K562 (cell line): ENCODE measurements at regions not wholly inside any gene's neighbourhood (a gene's known extent, or its start where the extent isn't known, plus 50 kb on each side); places are given as distances from the start of the nearest gene placed in this dataset.

Source experiments
- ATAC-seq: fragments of 200-7000 bp; cut with Tn5 transposase; 3 replicates; pipeline ENCODE4 v1.9.1; 2020; ENCODE audit warnings: moderate library complexity
- BruUV-seq: library from RNA; stranded (reverse); fragments of 400-500 nt; replicated peaks from 2 replicates; lab custom pipeline; 2021; lab: Mats Ljungman, UMichigan
- CTCF ChIA-PET: fragments of 300-600 bp; formaldehyde crosslinking; extraction: SDS; loops from one replicate; lab custom pipeline; 2021; ENCODE audit warnings: low intra/inter-chr PET ratio; lab: Yijun Ruan, JAX
- POLR2A ChIA-PET: fragments of 300-600, 350-650 bp; sonication (Branson Sonifier 250); formaldehyde crosslinking; extraction: SDS; loops from one replicate; lab custom pipeline; 2021; ENCODE audit warnings: antibody characterized with exemption, inconsistent platforms; lab: Yijun Ruan, JAX
- DNase-seq, 4 experiments: peaks; one replicate each; pipeline versions ENCODE4 v3.0.0 to v3.0.0-alpha.2; 2011 to 2018; ENCODE audit warnings: low spot score in 3 of 4, mixed read lengths in 3 of 4; ENCODE audit errors: extremely low read depth in 1 of 4
- FAIRE-seq: peaks from 2 replicates; lab custom pipeline; 2011; peaks lifted over from hg19 to GRCh38; lab: Jason Lieb, UNC
- H2AFZ ChIP-seq: 2 replicates; pipeline ENCODE4 v1.6.0; 2011; ENCODE audit warnings: low read depth, low read length, control low read depth, inconsistent platforms
- H3K27ac ChIP-seq: fragments of 200-600 bp; 3 replicates; pipeline ENCODE4 v1.8.0; 2011; ENCODE audit warnings: low read depth, mild to moderate bottlenecking, control low read depth, inconsistent platforms, low read length, moderate library complexity, mixed read lengths; ENCODE audit errors: extremely low read depth
- H3K27me3 ChIP-seq, 2 experiments: fragments of 300-600 bp in 1 of 2; 2 replicates in 1 of 2; 3 replicates in 1 of 2; pipeline versions ENCODE4 v1.6.0 to v1.8.0; 2011; ENCODE audit warnings: inconsistent platforms in 2 of 2, low read length in 2 of 2, mild to moderate bottlenecking in 1 of 2, mixed read lengths in 1 of 2, moderate library complexity in 1 of 2; ENCODE audit not compliant: control insufficient read depth in 2 of 2, insufficient read depth in 2 of 2
- H3K36me3 ChIP-seq: fragments of 300-600 bp; 3 replicates; pipeline ENCODE4 v1.8.0; 2011; ENCODE audit warnings: mild to moderate bottlenecking, low read length, inconsistent platforms; ENCODE audit not compliant: control insufficient read depth, insufficient read depth
- H3K4me1 ChIP-seq, 2 experiments: fragments of 200-600 bp in 1 of 2; replicated peaks in 1 of 2; 2 replicates in 1 of 2; 3 replicates in 1 of 2; pipeline versions ENCODE4 v1.5.1 to v1.8.0; 2011; ENCODE audit warnings: inconsistent platforms in 2 of 2, low read length in 2 of 2, mild to moderate bottlenecking in 1 of 2, mixed read lengths in 1 of 2, moderate library complexity in 1 of 2; ENCODE audit not compliant: control insufficient read depth in 2 of 2, insufficient read depth in 2 of 2
- H3K4me2 ChIP-seq: 2 replicates; pipeline ENCODE4 v1.6.1; 2011; ENCODE audit warnings: low read length, control low read depth, inconsistent platforms, mixed read lengths; ENCODE audit not compliant: insufficient read depth
- H3K4me3 ChIP-seq: fragments of 200-600 bp; sonication (generic), shearing (Covaris generic); 2 replicates; pipeline ENCODE4 v1.5.1; 2016; ENCODE audit warnings: control low read depth, inconsistent platforms
- H3K79me2 ChIP-seq: fragments of 200-600 bp; 3 replicates; pipeline ENCODE4 v1.8.0; 2011; ENCODE audit warnings: low read length, inconsistent platforms; ENCODE audit not compliant: control insufficient read depth, insufficient read depth
- H3K9ac ChIP-seq, 2 experiments: 2 replicates each; pipeline versions ENCODE4 v1.6.0 to v1.6.1; 2011; ENCODE audit warnings: low read depth in 2 of 2, low read length in 2 of 2, control low read depth in 1 of 2, inconsistent platforms in 1 of 2, mild to moderate bottlenecking in 1 of 2, mixed read lengths in 1 of 2; ENCODE audit not compliant: insufficient read depth in 1 of 2
- H3K9me1 ChIP-seq: one replicate; pipeline ENCODE4 v1.6.0; 2011; ENCODE audit warnings: inconsistent platforms, mild to moderate bottlenecking, low read length, moderate library complexity; ENCODE audit not compliant: control insufficient read depth, insufficient read depth
- H3K9me3 ChIP-seq: replicated peaks from 2 replicates; pipeline ENCODE4 v1.5.1; 2011; ENCODE audit warnings: low read depth, low read length, inconsistent platforms; ENCODE audit not compliant: control insufficient read depth, insufficient read depth
- H4K20me1 ChIP-seq: replicated peaks from 2 replicates; pipeline ENCODE4 v1.6.1; 2011; ENCODE audit warnings: low read length, inconsistent platforms, mixed read lengths; ENCODE audit not compliant: control insufficient read depth, insufficient read depth
- BDP1 ChIP-seq: IDR thresholded peaks from 3 replicates; pipeline ENCODE4 v1.6.1; 2011; ENCODE audit not compliant: insufficient read length, insufficient read depth
- CHD4 ChIP-seq: fragments of 200-600 bp; sonication (generic); IDR thresholded peaks from 3 replicates; pipeline ENCODE4 v1.6.1; 2012; ENCODE audit warnings: low read depth, mild to moderate bottlenecking, mixed read lengths, low read length, inconsistent platforms; ENCODE audit not compliant: insufficient read depth, insufficient replicate concordance, poor library complexity, severe bottlenecking
- EZH2 ChIP-seq: IDR thresholded peaks from 2 replicates; pipeline ENCODE4 v1.6.1; 2012; ENCODE audit warnings: low read depth, mild to moderate bottlenecking, inconsistent platforms, low read length, borderline replicate concordance
- MTA2 ChIP-seq: fragments of 450-650 bp; IDR thresholded peaks from 2 replicates; pipeline ENCODE4 v1.6.1; 2016; ENCODE audit warnings: low read depth
- PCBP2 ChIP-seq: fragments of 200-400 bp; formaldehyde crosslinking; IDR thresholded peaks from 2 replicates; pipeline ENCODE4 v1.6.1; 2018; ENCODE audit warnings: low read length, low read depth, mild to moderate bottlenecking, moderate library complexity; ENCODE audit not compliant: poor library complexity, severe bottlenecking
- SAP30 ChIP-seq: fragments of 200-600 bp; sonication (generic); IDR thresholded peaks from 2 replicates; pipeline ENCODE4 v1.6.1; 2012; ENCODE audit warnings: borderline replicate concordance, low read depth, mild to moderate bottlenecking, moderate library complexity, low read length, control low read depth, inconsistent platforms; ENCODE audit not compliant: insufficient read depth, poor library complexity, severe bottlenecking
- SNAPC5 ChIP-seq: fragments of 250-450 bp; sonication (Bioruptor Pico); IDR thresholded peaks from 2 replicates; pipeline ENCODE4 v1.8.0; 2021; ENCODE audit warnings: moderate library complexity, mild to moderate bottlenecking, inconsistent platforms
- ZNF133 ChIP-seq: fragments of 250-450 bp; sonication (Bioruptor Pico); IDR thresholded peaks from 2 replicates; pipeline ENCODE4 v1.4.0; 2020; ENCODE audit warnings: mild to moderate bottlenecking
- ZNF174 ChIP-seq: fragments of 250-450 bp; sonication (Bioruptor Pico); IDR thresholded peaks from 2 replicates; pipeline ENCODE4 v1.4.0; 2020; ENCODE audit warnings: mild to moderate bottlenecking
- ZNF511 ChIP-seq: sonication (generic); formaldehyde crosslinking; IDR thresholded peaks from 2 replicates; pipeline ENCODE4 v1.8.0; 2022; ENCODE audit warnings: mild to moderate bottlenecking, missing genetic modification reagents
- ZNF740 ChIP-seq, 3 experiments: fragments of 200-800 bp in 1 of 3; sonication (Bioruptor generic) in 1 of 3; sonication (generic) in 1 of 3; formaldehyde crosslinking in 1 of 3; IDR thresholded peaks; 2 replicates each; pipeline versions ENCODE4 v1.6.1 to v1.8.0; 2016 to 2022; ENCODE audit warnings: mild to moderate bottlenecking in 2 of 3, missing compliant biosample characterization in 2 of 3, missing genetic modification characterization in 2 of 3, missing genetic modification reagents in 1 of 3
- WGBS: fragments of 100-300 bp; shearing (Covaris generic); methylation state at CpG from one replicate; pipeline ENCODE4 v1.1.6; 2016; ENCODE audit warnings: low coverage, mixed read lengths; ENCODE audit not compliant: insufficient coverage; ENCODE audit errors: missing lambda C conversion rate; 5-methylcytosine and 5-hydroxymethylcytosine counted together
- in situ Hi-C: fragments of 300-500 bp; cut with MboI; formaldehyde crosslinking; loops from 4 replicates; pipeline ENCODE4 v1.15.0; 2018; ENCODE audit warnings: inconsistent platforms, mixed read lengths
- intact Hi-C: fragments of 100-400 bp; cut with micrococcal nuclease; formaldehyde crosslinking; loops from 2 replicates; pipeline ENCODE4 v1.14.2; 2022

GRCh38 chr10:88059190-88059589 lies 195.8 kb downstream of the PTEN start:
- no peak overlapping the region for H3K9ac ChIP-seq
- FAIRE-seq (no peak), DNase-seq (no peak), ATAC-seq (no peak)
- 8% methylated on average over 4 of the region's 4 CpGs for WGBS
- BruUV-seq, result no TSS peak
- intact Hi-C loops (no loop called here), in situ Hi-C loops (no loop called here)
- ChIA-PET CTCF (no interaction called here), POLR2A (no interaction called here)
- TF ChIP-seq EZH2 (no peak), SAP30 (no peak), CHD4 (no peak), PCBP2 (no peak), ZNF133 (CRISPR knock-in tag) (no peak), BDP1 (no peak), SNAPC5 (CRISPR knock-in tag) (no peak), ZNF174 (CRISPR knock-in tag) (no peak), ZNF740 (CRISPR knock-in tag; IDR thresholded peaks at IDR 0.05) (no peak), ZNF740 (tag; IDR thresholded peaks at IDR 0.05) (no peak), MTA2 (no peak), ZNF511 (CRISPR knock-in tag) (no peak)
- no peaks in the 10 kb centered on the region for H4K20me1 ChIP-seq
- H3K79me2 ChIP-seq, result no peaks in the 10 kb centered on the region
- H3K27ac ChIP-seq, result no peak overlapping the region
- no peaks in the 10 kb centered on the region for H3K9me1 ChIP-seq
- H3K36me3 ChIP-seq, result no peaks in the 10 kb centered on the region
- H3K27me3 ChIP-seq, result no peaks in the 10 kb centered on the region
- no peaks in the 10 kb centered on the region for H3K9me3 ChIP-seq
- no peak overlapping the region for H3K4me3 ChIP-seq
- H3K4me1 ChIP-seq, result no peaks in the 10 kb centered on the region; a peak in 1 of 5 replicates
- no peak overlapping the region for H2AFZ ChIP-seq
- H3K4me2 ChIP-seq, result no peak overlapping the region
